Pulmonary artery endothelial cell (primary cell): ENCODE measurements at regions not wholly inside any gene's neighbourhood (a gene's known extent, or its start where the extent isn't known, plus 50 kb on each side); places are given as distances from the start of the nearest gene placed in this dataset.

Source experiments
- DNase-seq: peaks from one replicate; pipeline ENCODE4 v3.0.0-alpha.2; 2011; ENCODE audit warnings: low read depth, low spot score

- no peak for DNase-seq
Observed at GRCh38 chr22:49721211-49721763, 106.4 kb downstream of the BRD1 start.

GRCh38 chr22:49720279-49720959 is 107.3 kb downstream of the BRD1 start:
- no peak for DNase-seq

- DNase-seq, result no peak
Observed at GRCh38 chr22:49719046-49719445, 108.6 kb downstream of the BRD1 start.

GRCh38 chr22:49718396-49718795 is 109.3 kb downstream of the BRD1 start:
- DNase-seq, result no peak

GRCh38 chr22:49717322-49717919 is 110.3 kb downstream of the BRD1 start:
- DNase-seq, result no peak

- DNase-seq, result no peak
Observed at GRCh38 chr22:49716441-49716840, 111.2 kb downstream of the BRD1 start.

- no peak for DNase-seq
Observed at GRCh38 chr22:49715450-49715849, 112.2 kb downstream of the BRD1 start.

GRCh38 chr22:49713003-49713402 is 114.7 kb downstream of the BRD1 start:
- no peak for DNase-seq

GRCh38 chr22:49712195-49712791 is 115.4 kb downstream of the BRD1 start:
- DNase-seq, result no peak

- no peak for DNase-seq
Observed at GRCh38 chr22:49710746-49711145, 116.9 kb downstream of the BRD1 start.

GRCh38 chr22:49709464-49709863 is 118.2 kb downstream of the BRD1 start:
- no peak for DNase-seq

- DNase-seq, result no peak
Observed at GRCh38 chr22:49705972-49706352, 121.7 kb downstream of the BRD1 start.

GRCh38 chr22:49705216-49705971 is 122.3 kb downstream of the BRD1 start:
- DNase-seq, result no peak

GRCh38 chr22:49704345-49705215 is 123.1 kb downstream of the BRD1 start:
- no peak for DNase-seq

GRCh38 chr22:49703990-49704344 is 123.7 kb downstream of the BRD1 start:
- DNase-seq, result no peak

GRCh38 chr22:49703505-49703904 is 124.2 kb downstream of the BRD1 start:
- no peak for DNase-seq

GRCh38 chr22:49702068-49702397 is 125.6 kb downstream of the BRD1 start:
- no peak for DNase-seq

- no peak for DNase-seq
Observed at GRCh38 chr22:49701380-49702067, 126.1 kb downstream of the BRD1 start.

GRCh38 chr22:49699928-49700498 is 127.7 kb downstream of the BRD1 start:
- DNase-seq, result no peak

GRCh38 chr22:49699476-49699875 is 128.2 kb downstream of the BRD1 start:
- no peak for DNase-seq
